HG02588 (cell line): ENCODE measurements at regions not wholly inside any gene's neighbourhood (a gene's known extent, or its start where the extent isn't known, plus 50 kb on each side); places are given as distances from the start of the nearest gene placed in this dataset.
"Not testable (repeated sequence)": the region's sequence is repeated elsewhere in the genome, so short reads cannot be mapped to it uniquely, and the experiment has no call there.

Experiments used
- ATAC-seq: cut with Tn5 transposase; IDR thresholded peaks from one replicate; pipeline ENCODE4 v1.9.1; 2021; ENCODE audit warnings: mild to moderate bottlenecking, moderate library complexity; ENCODE audit not compliant: unreplicated experiment

DNA sequence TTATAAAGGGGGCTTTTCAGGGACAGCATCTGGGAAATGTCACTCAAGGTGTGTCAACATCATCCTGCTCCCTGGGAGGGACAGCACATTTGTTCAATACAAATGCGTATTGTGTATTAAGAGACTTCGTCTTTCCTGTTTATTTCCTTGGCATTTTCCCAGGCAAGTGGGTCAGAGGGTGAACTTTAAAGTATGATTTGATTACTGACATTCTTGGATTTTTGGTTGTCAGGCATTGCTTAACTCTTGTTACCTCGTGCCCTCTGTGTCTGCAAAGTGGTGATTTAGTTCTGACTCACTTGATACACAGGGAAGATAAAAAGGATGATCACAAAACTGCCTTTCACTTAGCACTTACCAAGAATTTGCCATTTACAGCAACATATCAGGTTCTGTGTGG is 292.7 kb downstream of the SUCLA2 start:
- ATAC-seq, result no peak

DNA sequence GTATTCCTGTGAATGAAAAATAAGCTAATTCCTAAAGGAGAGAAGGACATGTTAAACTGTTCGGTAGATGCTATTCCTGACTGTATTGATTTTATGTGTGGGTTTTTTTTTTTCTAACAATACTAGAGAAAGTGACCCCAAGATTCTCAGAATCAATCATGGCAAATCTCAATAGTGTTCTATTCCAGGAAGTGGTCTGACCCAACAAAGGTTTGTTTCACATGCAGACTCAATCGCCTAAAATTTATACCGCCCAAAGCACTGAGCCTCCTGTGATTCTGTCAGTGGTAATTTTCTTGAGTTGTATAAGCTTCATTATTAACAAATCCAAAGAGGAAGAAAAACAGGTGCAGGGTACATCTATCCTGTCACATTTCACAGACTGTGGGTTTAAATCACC is 293.7 kb downstream of the SUCLA2 start:
- no peak for ATAC-seq

DNA sequence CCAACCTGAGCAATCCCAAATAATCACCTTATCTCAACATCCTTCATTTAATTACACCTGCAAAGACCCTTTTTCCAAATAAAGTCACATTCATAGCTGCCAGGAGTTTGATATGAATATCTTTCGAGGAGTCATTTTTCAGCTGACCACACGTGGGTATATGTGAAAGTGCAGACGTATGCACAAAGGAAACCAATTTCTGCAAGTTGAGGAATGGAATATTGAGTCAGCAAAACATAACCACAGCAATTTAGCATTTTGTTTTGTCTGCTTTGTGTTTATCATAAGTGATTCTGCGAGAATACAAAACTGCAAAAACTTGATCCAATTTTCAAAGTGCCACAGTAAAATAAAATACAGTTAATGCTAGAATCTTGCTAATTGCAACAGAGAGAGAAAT is 295.9 kb downstream of the SUCLA2 start:
- no peak for ATAC-seq

GRCh38 chr13:47696674-47697073 is 304.4 kb downstream of the SUCLA2 start:
- ATAC-seq, result no peak

- ATAC-seq, result no peak
These were observed 313.5 kb downstream of the SUCLA2 start for GRCh38 chr13:47687577-47687976.

DNA sequence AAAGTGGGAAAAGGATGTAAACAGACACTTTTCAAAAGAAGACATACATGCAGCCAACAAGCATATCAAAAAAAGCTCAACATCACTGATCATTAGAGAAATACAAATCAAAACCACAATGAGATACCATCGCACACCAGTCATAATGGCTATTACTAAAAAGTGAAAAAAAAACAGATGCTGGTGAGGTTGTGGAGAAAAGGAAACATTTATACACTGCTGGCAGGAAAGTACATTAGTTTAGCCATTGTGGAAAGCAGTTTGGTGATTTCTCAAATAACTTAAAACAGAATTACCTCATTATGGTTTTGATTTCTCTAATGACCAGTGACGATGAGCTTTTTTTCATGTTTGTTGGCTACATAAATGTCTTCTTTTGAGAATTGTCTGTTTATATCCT is 315.9 kb downstream of the SUCLA2 start:
- not testable (repeated sequence) for ATAC-seq

GRCh38 chr13:47680748-47681147 is 320.3 kb downstream of the SUCLA2 start:
- no peak for ATAC-seq

DNA sequence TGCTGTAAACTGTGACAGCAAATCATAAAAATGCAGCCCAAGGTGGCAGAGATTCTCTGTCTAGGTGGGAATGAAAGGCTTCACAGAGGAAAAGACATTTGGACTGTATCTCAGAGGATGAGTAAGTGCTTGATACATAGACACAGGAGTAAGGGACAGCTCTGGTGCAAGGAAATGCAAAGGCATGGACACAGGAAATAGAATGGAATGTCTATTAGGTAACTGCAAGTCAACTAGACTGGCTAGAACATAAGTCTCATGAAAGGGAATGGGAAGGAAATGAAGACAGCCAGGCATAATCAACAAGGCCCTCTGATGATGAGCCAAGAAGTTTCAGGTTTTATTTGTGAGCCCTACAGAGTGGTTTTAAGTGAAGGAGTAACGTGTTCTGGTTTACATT is 321.7 kb downstream of the SUCLA2 start:
- ATAC-seq, result no peak

GRCh38 chr13:47678201-47678968 is 322.7 kb downstream of the SUCLA2 start:
- no peak for ATAC-seq

- ATAC-seq, result no peak
These were observed 325.2 kb downstream of the SUCLA2 start for GRCh38 chr13:47675871-47676270.

DNA sequence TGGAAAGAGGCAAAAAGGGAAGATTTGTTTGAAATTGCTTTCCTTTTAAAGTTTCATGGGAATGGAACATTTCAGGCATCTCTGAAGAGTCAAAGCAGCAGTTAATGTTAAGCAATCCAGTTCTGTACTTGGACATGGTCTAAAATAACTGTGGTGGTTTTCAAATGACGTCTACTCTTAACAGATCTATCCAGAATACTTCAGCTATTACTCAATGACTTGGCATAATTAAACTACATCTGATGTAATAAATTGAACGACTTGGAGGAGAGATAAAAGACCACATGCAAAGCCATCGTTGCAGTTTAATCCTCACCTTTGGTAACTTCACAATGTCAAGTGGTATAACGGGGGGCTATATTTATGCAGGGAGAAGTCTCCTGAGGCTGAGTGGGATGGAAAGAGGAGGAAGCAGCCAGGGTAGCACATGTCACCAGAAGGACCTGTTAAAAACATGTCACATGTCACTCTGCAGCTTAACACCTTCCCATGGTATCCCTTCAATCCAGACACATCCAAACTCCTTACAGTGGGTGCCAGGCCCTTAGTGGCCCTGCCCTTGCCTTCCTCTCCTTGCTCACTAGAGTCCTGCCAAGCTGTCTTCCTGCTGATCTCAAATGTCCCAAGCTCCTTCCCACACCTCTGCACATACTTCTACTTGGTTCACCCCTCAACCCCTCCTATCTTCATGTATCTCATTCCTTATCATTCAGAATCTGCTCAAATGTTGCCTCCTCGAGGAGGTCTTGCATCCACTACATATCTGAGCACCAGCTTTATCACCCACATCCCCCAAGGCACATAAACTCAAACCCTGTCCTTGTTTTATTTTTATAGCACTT is 327.8 kb downstream of the SUCLA2 start:
- no peak for ATAC-seq

GRCh38 chr13:47672245-47673008 is 328.6 kb downstream of the SUCLA2 start:
- no peak for ATAC-seq

GRCh38 chr13:47671776-47672175 is 329.3 kb downstream of the SUCLA2 start:
- ATAC-seq, result no peak

DNA sequence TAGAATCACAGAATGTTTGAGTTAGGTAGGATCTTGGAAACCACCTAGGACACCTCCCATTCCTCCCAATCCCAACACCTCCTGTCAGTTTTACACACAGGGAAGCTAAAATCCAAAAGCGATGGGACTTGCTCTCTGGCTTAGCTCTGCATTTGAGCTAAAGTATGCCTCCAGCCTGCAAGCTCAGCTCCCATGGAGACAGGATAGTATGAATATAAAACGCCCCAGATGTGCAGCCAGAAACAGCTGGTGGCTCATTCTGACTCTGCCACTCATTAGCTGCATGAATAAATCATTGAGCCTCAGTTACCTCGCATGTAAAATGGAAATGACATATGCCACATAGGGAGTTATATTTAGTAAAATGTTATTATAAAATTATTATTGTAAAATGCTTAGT is 336.0 kb downstream of the SUCLA2 start:
- ATAC-seq, result no peak

DNA sequence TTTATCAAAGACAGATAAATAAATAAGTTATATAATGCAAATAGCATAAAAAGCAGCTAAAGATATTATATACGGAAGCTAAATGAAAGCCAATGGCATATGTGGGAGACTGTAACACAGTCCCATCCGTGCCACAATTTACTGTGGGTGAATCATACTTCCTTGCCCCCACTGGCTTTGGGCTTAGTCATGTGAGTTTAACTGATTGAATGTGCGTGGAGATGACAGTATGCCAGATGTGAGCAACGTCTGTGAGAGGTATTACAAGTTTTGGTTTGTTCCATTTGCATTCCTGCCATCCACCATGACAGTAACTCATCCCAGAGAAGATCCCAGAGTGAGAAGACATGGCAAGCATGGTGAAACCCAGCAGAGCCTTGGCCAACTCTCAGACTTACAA is 340.0 kb downstream of the SUCLA2 start:
- no peak for ATAC-seq

GRCh38 chr13:47656651-47657050 is 344.4 kb downstream of the SUCLA2 start:
- no peak for ATAC-seq

DNA sequence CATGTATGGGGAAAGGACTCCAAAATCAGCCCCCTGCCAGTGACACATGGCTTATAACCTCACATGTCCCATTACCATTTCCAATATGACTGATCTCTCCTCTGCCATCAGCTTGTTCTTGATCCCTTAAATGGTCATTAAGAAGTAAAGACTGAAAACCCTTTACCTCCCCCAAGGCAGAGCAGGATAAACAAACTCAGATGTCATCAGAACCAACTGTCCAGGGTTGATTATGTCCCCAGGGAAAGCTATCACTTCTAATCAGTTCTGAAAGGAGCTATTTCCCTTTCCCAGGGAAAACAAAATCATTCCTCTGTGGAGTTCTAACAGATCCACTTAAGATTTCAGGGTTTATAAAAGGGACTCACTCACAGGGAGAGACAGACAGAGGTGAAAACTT is 350.9 kb downstream of the SUCLA2 start:
- ATAC-seq, result no peak

GRCh38 chr13:47647001-47647400 is 354.1 kb downstream of the SUCLA2 start:
- ATAC-seq, result no peak

- no peak for ATAC-seq
These were observed 354.8 kb downstream of the SUCLA2 start for GRCh38 chr13:47646298-47646697.

DNA sequence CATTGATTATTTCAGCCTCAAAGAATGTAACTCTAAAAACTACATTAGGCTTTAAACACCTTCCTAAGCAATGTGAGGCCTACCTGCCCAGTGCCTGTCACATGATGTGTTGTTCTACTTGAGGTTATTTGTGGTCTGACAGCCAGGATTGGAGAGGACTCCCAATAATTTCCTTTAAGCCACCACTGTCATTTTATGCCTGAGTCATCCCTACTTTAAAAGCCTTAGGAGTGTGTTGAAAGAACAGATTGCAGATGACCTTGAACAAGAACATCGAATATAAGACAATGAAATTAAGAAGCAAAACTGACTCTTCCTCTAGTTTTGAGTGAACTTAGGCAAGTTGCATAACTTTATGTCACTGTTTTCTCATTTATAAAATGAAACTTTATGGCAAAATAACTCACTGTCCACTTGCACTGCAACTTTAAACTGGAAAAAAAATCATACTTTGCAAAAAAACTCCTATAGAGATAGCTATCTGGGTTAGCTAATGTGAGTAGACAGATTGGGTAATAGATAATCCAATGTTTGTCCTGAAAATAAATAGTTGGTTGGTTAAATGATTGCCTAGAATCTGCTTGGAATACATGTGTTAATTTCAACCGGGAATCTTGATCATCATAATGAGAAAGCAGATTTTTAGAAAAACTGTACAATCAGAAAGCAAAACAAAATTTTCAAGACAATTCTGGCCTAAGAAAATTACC is 361.2 kb downstream of the SUCLA2 start:
- ATAC-seq, result no peak

DNA sequence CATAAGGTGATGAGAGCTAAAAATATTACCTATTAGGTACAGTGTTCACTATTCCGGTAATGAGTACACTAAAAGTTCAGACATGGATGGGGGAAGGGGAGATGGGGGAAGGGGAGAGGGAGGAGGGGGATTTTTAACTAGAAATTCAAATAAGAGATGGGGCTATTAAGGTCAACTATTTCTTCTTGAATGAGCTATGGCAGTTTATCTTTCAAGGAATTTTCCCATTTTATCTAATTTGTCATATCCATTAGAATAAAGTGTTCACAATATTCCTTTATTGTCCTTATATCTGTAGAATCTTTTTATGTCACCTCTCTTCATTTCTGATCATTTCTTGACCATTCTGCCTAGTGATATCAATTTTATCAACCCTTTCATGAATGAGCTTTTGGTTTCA is 362.4 kb downstream of the SUCLA2 start:
- ATAC-seq, result no peak
